HepG2 (cell line): ENCODE measurements at regions not wholly inside any gene's neighbourhood (a gene's known extent, or its start where the extent isn't known, plus 50 kb on each side); places are given as distances from the start of the nearest gene placed in this dataset.

ENCODE experiments used
- CHD2 ChIP-seq: IDR thresholded peaks from 2 replicates; pipeline ENCODE4 v1.6.1; 2011; ENCODE audit warnings: low read depth, low read length, improper control_type of control experiment
- FOXJ3 ChIP-seq: sonication (generic); formaldehyde crosslinking; IDR thresholded peaks from 2 replicates; pipeline ENCODE4 v1.4.0; 2020; ENCODE audit warnings: missing genetic modification reagents, mild to moderate bottlenecking, borderline replicate concordance
- KAT2B ChIP-seq: fragments of 150-350 bp; IDR thresholded peaks from 2 replicates; pipeline ENCODE4 v1.6.1; 2014; ENCODE audit warnings: low read depth, low read length, borderline replicate concordance
- MAZ ChIP-seq, 2 experiments: sonication (generic) in 1 of 2; formaldehyde crosslinking in 1 of 2; IDR thresholded peaks; 2 replicates each; pipeline versions ENCODE4 v1.5.0 to v1.6.1; 2012 to 2020; ENCODE audit warnings: low read depth in 2 of 2, mild to moderate bottlenecking in 2 of 2, borderline replicate concordance in 1 of 2, improper control_type of control experiment in 1 of 2, low read length in 1 of 2, missing genetic modification reagents in 1 of 2, moderate library complexity in 1 of 2

- no peak for TF ChIP-seq KAT2B
- TF ChIP-seq MAZ (IDR thresholded peaks at IDR 0.05; ENCODE audit: borderline replicate concordance, low read depth, low read length) = no peak
- no peak for TF ChIP-seq MAZ (CRISPR knock-in tag; IDR thresholded peaks at IDR 0.05; ENCODE audit: low read depth)
- no peak for TF ChIP-seq FOXJ3
- no peak for TF ChIP-seq CHD2
These were observed 118.9 kb downstream of the TMEM170B start for GRCh38 chr6:11656491-11656890.
